ENCODE measurements at regions not wholly inside any gene's neighbourhood (a gene's known extent, or its start where the extent isn't known, plus 50 kb on each side); places are given as distances from the start of the nearest gene placed in this dataset.

DNA sequence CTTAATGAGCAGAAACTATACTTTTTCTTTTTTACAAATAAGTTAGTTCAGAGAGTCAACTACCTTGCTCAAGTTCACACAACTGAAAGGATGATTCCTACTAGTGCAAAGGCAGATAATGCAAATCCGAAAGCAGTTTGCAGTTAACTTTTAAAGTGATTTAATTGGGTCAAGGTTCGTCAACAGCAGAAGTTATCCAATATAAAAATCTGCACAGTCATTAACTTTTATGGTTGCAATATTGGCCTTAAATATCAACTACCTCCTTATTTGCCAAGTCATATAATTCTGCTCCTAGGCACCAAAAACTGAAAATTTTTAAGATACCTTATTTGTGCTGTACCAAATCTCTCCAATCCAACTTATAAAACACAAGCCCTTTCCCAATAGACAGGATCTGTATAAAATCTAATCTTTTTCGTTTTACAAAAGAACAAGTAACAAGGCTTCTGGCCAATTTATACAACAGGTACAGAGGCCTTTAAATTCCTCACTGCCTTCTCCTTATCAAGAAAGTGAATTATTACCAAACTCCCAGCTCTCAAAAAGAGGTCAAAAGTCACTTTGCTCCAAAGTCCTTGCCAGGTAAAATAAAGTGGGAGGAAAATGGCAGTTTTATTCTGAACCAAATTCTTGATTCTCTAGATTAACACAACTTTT lies 416.6 kb upstream of the NECTIN3 start:
- Mint-ChIP-seq H3K27ac (no peak overlapping the region), H3K9me3 (peaks cover 0 to 5% (median 0%) of the 10 kb centered on the region in 7 donors), H3K4me3 (no peak overlapping the region), H3K36me3 (no peaks in the 10 kb centered on the region), H3K27me3 (peaks cover 0 to 5% (median 0%) of the 10 kb centered on the region in 3 donors), H3K4me1 (no peaks in the 10 kb centered on the region)
- DNase-seq (no peak), ATAC-seq (ENCODE audit: low read depth in 2 of 2) (no peak)

GRCh38 chr3:110656394-110657025 lies 415.1 kb upstream of the NECTIN3 start:
- Mint-ChIP-seq H3K36me3 (no peaks in the 10 kb centered on the region), H3K27me3 (peaks cover 0 to 5% (median 0%) of the 10 kb centered on the region in 3 donors), H3K27ac (no peak overlapping the region), H3K4me1 (no peaks in the 10 kb centered on the region), H3K9me3 (peaks cover 0 to 5% (median 0%) of the 10 kb centered on the region in 7 donors), H3K4me3 (no peak overlapping the region)
- DNase-seq (no peak), ATAC-seq (ENCODE audit: low read depth in 2 of 2) (no peak)

GRCh38 chr3:110664148-110664547 lies 407.5 kb upstream of the NECTIN3 start:
- Mint-ChIP-seq H3K27ac (no peak overlapping the region), H3K36me3 (no peaks in the 10 kb centered on the region), H3K9me3 (peaks cover 0 to 20% (median 12%) of the 10 kb centered on the region in 7 donors), H3K27me3 (peaks cover 0 to 9% (median 6%) of the 10 kb centered on the region in 3 donors), H3K4me3 (no peak overlapping the region), H3K4me1 (no peaks in the 10 kb centered on the region)
- DNase-seq (no peak), ATAC-seq (ENCODE audit: low read depth in 2 of 2) (no peak)

GRCh38 chr3:110666495-110666894 lies 405.1 kb upstream of the NECTIN3 start:
- H3K4me1 Mint-ChIP-seq = no peaks in the 10 kb centered on the region
- no peak for ATAC-seq (ENCODE audit: low read depth in 2 of 2)
- H3K27ac Mint-ChIP-seq = no peak overlapping the region
- peaks cover 0 to 9% (median 6%) of the 10 kb centered on the region in 3 donors for H3K27me3 Mint-ChIP-seq
- H3K4me3 Mint-ChIP-seq = no peak overlapping the region
- DNase-seq = no peak
- peaks cover 3 to 35% (median 16%) of the 10 kb centered on the region in 7 donors for H3K9me3 Mint-ChIP-seq
- no peaks in the 10 kb centered on the region for H3K36me3 Mint-ChIP-seq

DNA sequence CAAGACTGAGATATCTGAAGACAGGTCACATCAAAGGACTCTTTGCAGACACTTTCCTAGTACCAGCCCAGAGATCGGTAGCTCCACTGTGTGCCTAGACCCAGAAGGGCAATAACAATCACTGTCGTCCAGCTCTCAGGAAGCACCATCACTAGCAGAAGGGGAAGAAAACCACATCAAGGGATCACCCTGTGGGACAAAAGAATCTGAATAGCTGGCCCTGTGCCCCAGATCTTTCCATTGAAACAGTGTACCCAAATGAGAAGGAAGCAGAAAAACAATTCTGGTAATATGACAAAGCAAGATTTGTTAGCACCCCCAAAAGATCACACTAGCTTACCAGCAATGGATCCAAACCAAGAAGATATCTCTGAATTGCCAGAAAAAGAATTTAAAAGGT lies 404.4 kb upstream of the NECTIN3 start:
- Mint-ChIP-seq H3K36me3 (no peaks in the 10 kb centered on the region), H3K4me1 (no peaks in the 10 kb centered on the region), H3K9me3 (peaks cover 3 to 36% (median 16%) of the 10 kb centered on the region in 7 donors), H3K4me3 (no peak overlapping the region), H3K27me3 (peaks cover 0 to 9% (median 6%) of the 10 kb centered on the region in 3 donors), H3K27ac (no peak overlapping the region)
- ATAC-seq (ENCODE audit: low read depth in 2 of 2) (no peak), DNase-seq (no peak)

- DNase-seq (no peak), ATAC-seq (ENCODE audit: low read depth in 2 of 2) (no peak)
- no peak overlapping the region for H3K27ac Mint-ChIP-seq
- H3K4me1 Mint-ChIP-seq = no peaks in the 10 kb centered on the region
- no peaks in the 10 kb centered on the region for H3K36me3 Mint-ChIP-seq
- H3K9me3 Mint-ChIP-seq = peaks cover 10 to 44% (median 16%) of the 10 kb centered on the region in 7 donors
- no peak overlapping the region for H3K4me3 Mint-ChIP-seq
- H3K27me3 Mint-ChIP-seq = peaks cover 0 to 3% (median under 1%) of the 10 kb centered on the region in 3 donors
These were observed 401.2 kb upstream of the NECTIN3 start for GRCh38 chr3:110670407-110670806.

- Mint-ChIP-seq H3K4me3 (no peak overlapping the region), H3K9me3 (peaks cover 0 to 19% (median 6%) of the 10 kb centered on the region in 7 donors), H3K27ac (no peak overlapping the region), H3K27me3 (no peaks in the 10 kb centered on the region), H3K36me3 (no peaks in the 10 kb centered on the region), H3K4me1 (no peaks in the 10 kb centered on the region)
- ATAC-seq (ENCODE audit: low read depth in 2 of 2) (no peak), DNase-seq (no peak)
These were observed 394.1 kb upstream of the NECTIN3 start for GRCh38 chr3:110677506-110677905.

- Mint-ChIP-seq H3K27me3 (no peaks in the 10 kb centered on the region), H3K4me3 (no peak overlapping the region), H3K9me3 (peaks cover 0 to 17% (median 3%) of the 10 kb centered on the region in 7 donors), H3K4me1 (no peaks in the 10 kb centered on the region), H3K27ac (no peak overlapping the region), H3K36me3 (no peaks in the 10 kb centered on the region)
- no peak for DNase-seq
- no peak for ATAC-seq (ENCODE audit: low read depth in 2 of 2)
These were observed 392.3 kb upstream of the NECTIN3 start for GRCh38 chr3:110679285-110679684.

- no peaks in the 10 kb centered on the region for H3K36me3 Mint-ChIP-seq
- no peak for ATAC-seq (ENCODE audit: low read depth in 2 of 2)
- DNase-seq = no peak
- peaks cover 0 to 9% (median 0%) of the 10 kb centered on the region in 7 donors for H3K9me3 Mint-ChIP-seq
- no peaks in the 10 kb centered on the region for H3K4me1 Mint-ChIP-seq
- H3K4me3 Mint-ChIP-seq = no peak overlapping the region
- no peak overlapping the region for H3K27ac Mint-ChIP-seq
- no peaks in the 10 kb centered on the region for H3K27me3 Mint-ChIP-seq
These were observed 391.2 kb upstream of the NECTIN3 start for GRCh38 chr3:110680450-110680849.

- peaks cover 0 to 1% (median 0%) of the 10 kb centered on the region in 7 donors for H3K9me3 Mint-ChIP-seq
- no peaks in the 10 kb centered on the region for H3K36me3 Mint-ChIP-seq
- DNase-seq (no peak), ATAC-seq (ENCODE audit: low read depth in 2 of 2) (no peak)
- no peaks in the 10 kb centered on the region for H3K4me1 Mint-ChIP-seq
- H3K4me3 Mint-ChIP-seq = no peak overlapping the region
- no peak overlapping the region for H3K27ac Mint-ChIP-seq
- peaks cover 0 to 4% (median 0%) of the 10 kb centered on the region in 3 donors for H3K27me3 Mint-ChIP-seq
These were observed 387.1 kb upstream of the NECTIN3 start for GRCh38 chr3:110684466-110684865.

GRCh38 chr3:110685630-110686029 lies 386.0 kb upstream of the NECTIN3 start:
- Mint-ChIP-seq H3K27ac (no peak overlapping the region), H3K4me1 (no peaks in the 10 kb centered on the region), H3K4me3 (no peak overlapping the region), H3K27me3 (peaks cover 0 to 4% (median 0%) of the 10 kb centered on the region in 3 donors), H3K36me3 (no peaks in the 10 kb centered on the region), H3K9me3 (peaks cover 0 to 1% (median 0%) of the 10 kb centered on the region in 7 donors)
- no peak for ATAC-seq (ENCODE audit: low read depth in 2 of 2)
- no peak for DNase-seq

GRCh38 chr3:110686701-110687100 lies 384.9 kb upstream of the NECTIN3 start:
- Mint-ChIP-seq H3K27ac (no peak overlapping the region), H3K4me1 (no peaks in the 10 kb centered on the region), H3K4me3 (no peak overlapping the region), H3K36me3 (no peaks in the 10 kb centered on the region), H3K27me3 (peaks cover 0 to 4% (median 0%) of the 10 kb centered on the region in 3 donors), H3K9me3 (peaks cover 0 to 1% (median 0%) of the 10 kb centered on the region in 7 donors)
- ATAC-seq (ENCODE audit: low read depth in 2 of 2) (no peak), DNase-seq (no peak)

- Mint-ChIP-seq H3K27ac (no peak overlapping the region), H3K4me1 (no peaks in the 10 kb centered on the region), H3K36me3 (no peaks in the 10 kb centered on the region), H3K4me3 (no peak overlapping the region), H3K27me3 (peaks cover 0 to 4% (median 0%) of the 10 kb centered on the region in 3 donors), H3K9me3 (peaks cover 0 to 1% (median 0%) of the 10 kb centered on the region in 7 donors)
- no peak for DNase-seq
- no peak for ATAC-seq (ENCODE audit: low read depth in 2 of 2)
These were observed 384.5 kb upstream of the NECTIN3 start for GRCh38 chr3:110687138-110687537.

DNA sequence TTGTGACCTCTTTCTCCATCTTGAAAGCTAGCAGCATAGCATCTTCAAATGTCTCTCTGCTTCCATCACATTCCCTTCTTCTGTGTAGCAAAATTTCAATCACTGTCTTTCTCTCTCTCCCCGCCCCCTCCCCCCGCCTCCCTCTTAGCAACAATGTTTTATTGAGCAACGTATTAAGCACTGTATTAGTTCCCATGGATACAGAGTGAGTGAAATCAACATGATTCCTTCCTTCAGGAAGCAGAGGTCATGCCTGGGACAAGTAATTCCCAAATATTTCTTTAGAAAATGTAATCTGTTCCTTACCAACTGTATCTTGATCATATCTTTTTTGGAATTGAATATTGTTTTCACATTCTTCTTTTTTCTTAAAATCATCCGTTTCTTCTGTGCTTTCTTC lies 373.7 kb upstream of the NECTIN3 start:
- ATAC-seq (ENCODE audit: low read depth in 2 of 2) (no peak), DNase-seq (no peak)
- H3K36me3 Mint-ChIP-seq = no peaks in the 10 kb centered on the region
- H3K27me3 Mint-ChIP-seq = peaks cover 0 to 6% (median 0%) of the 10 kb centered on the region in 3 donors
- H3K4me3 Mint-ChIP-seq = no peak overlapping the region
- no peaks in the 10 kb centered on the region for H3K4me1 Mint-ChIP-seq
- H3K27ac Mint-ChIP-seq = no peak overlapping the region
- H3K9me3 Mint-ChIP-seq = peaks cover 0 to 11% (median 6%) of the 10 kb centered on the region in 7 donors

Data from naive B cell (primary cell).